ENCODE measurements at regions not wholly inside any gene's neighbourhood (a gene's known extent, or its start where the extent isn't known, plus 50 kb on each side); places are given as distances from the start of the nearest gene placed in this dataset.

GRCh38 chr6:115575285-115575684 lies 485.4 kb downstream of the FRK start:
- no peaks in the 10 kb centered on the region for H3K79me2 ChIP-seq (ENCODE audit: control insufficient read depth, insufficient read depth, low read length)
- TF ChIP-seq JUN (IDR thresholded peaks at IDR 0.05; ENCODE audit: borderline replicate concordance, insufficient read depth, insufficient read length, low read depth) = no peak
- H3K9ac ChIP-seq (replicated peaks; ENCODE audit: extremely low read depth, insufficient read depth, low read length) = no peak overlapping the region
- H2AFZ ChIP-seq (ENCODE audit: low read depth, low read length) = no peak overlapping the region
- FAIRE-seq = no peak
- no peak overlapping the region for H3K4me2 ChIP-seq (ENCODE audit: insufficient read depth, low read length)
- H3K4me3 ChIP-seq (replicated peaks in 1 of 3; ENCODE audit: insufficient read depth in 1 of 3, low read depth in 1 of 3, low read length in 3 of 3) = no peak overlapping the region
- H3K27ac ChIP-seq (ENCODE audit: insufficient read depth, low read depth, low read length) = no peak overlapping the region
- H3K9me1 ChIP-seq (replicated peaks; ENCODE audit: control insufficient read depth, extremely low read depth, insufficient read depth, low read length) = no peaks in the 10 kb centered on the region
- dilution Hi-C loops (cut with MboI; ENCODE audit: extremely low pct_ligation_motif_present, low sequenced_read_pairs) = no loop called here
- no peaks in the 10 kb centered on the region for H3K4me1 ChIP-seq (ENCODE audit: control insufficient read depth, extremely low read depth, insufficient read depth, low read length)
- no TSS peak for BruUV-seq (replicated peaks)
- peaks cover 2% of the 10 kb centered on the region for H3K9me3 ChIP-seq (replicated peaks; ENCODE audit: control insufficient read depth, insufficient read depth, low read length)
- H3K27me3 ChIP-seq (ENCODE audit: control insufficient read depth in 2 of 2, insufficient read depth in 2 of 2, low read length in 2 of 2) = no peaks in the 10 kb centered on the region
- no peak for DNase-seq (ENCODE audit: low read depth, low spot score)
- intact Hi-C loops (cut with micrococcal nuclease) = no loop called here
- POLR2A ChIA-PET = no interaction called here
- CTCF ChIA-PET = no interaction called here
- no peaks in the 10 kb centered on the region for H3K36me3 ChIP-seq (ENCODE audit: control insufficient read depth in 2 of 2, extremely low read depth in 1 of 2, insufficient read depth in 2 of 2, low read length in 2 of 2)
- H4K20me1 ChIP-seq (replicated peaks; ENCODE audit: control insufficient read depth, extremely low read depth, insufficient read depth, low read length) = no peaks in the 10 kb centered on the region

DNA sequence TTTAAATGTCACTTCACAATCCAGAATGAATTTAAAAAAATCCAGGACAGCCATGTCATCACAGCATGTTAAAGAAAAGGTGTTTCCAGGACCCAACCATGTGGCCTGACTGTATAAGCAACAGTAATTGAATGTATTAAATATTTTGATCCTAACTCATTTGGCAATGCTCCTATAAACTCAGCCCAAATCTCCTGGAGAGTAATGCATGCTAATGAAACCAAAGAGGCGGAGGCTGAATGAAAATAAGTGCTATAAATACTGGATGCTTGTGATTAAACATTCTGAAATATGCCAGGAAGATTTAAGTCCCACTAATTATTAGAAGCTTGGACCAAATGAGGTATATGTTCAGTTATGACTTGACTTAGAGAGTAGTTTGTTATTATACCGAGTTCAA lies 486.8 kb downstream of the FRK start:
- Histone ChIP-seq H3K4me3 (replicated peaks in 1 of 3; ENCODE audit: insufficient read depth in 1 of 3, low read depth in 1 of 3, low read length in 3 of 3) (no peak overlapping the region), H3K4me1 (ENCODE audit: control insufficient read depth, extremely low read depth, insufficient read depth, low read length) (no peaks in the 10 kb centered on the region), H4K20me1 (replicated peaks; ENCODE audit: control insufficient read depth, extremely low read depth, insufficient read depth, low read length) (no peaks in the 10 kb centered on the region), H3K36me3 (ENCODE audit: control insufficient read depth in 2 of 2, extremely low read depth in 1 of 2, insufficient read depth in 2 of 2, low read length in 2 of 2) (no peaks in the 10 kb centered on the region), H3K9ac (replicated peaks; ENCODE audit: extremely low read depth, insufficient read depth, low read length) (no peak overlapping the region), H3K27ac (ENCODE audit: insufficient read depth, low read depth, low read length) (no peak overlapping the region), H3K27me3 (ENCODE audit: control insufficient read depth in 2 of 2, insufficient read depth in 2 of 2, low read length in 2 of 2) (no peaks in the 10 kb centered on the region), H3K9me1 (replicated peaks; ENCODE audit: control insufficient read depth, extremely low read depth, insufficient read depth, low read length) (no peaks in the 10 kb centered on the region), H3K79me2 (ENCODE audit: control insufficient read depth, insufficient read depth, low read length) (no peaks in the 10 kb centered on the region), H3K4me2 (ENCODE audit: insufficient read depth, low read length) (no peak overlapping the region), H3K9me3 (replicated peaks; ENCODE audit: control insufficient read depth, insufficient read depth, low read length) (peaks cover 2% of the 10 kb centered on the region), H2AFZ (ENCODE audit: low read depth, low read length) (no peak overlapping the region)
- DNase-seq (ENCODE audit: low read depth, low spot score) (no peak), FAIRE-seq (no peak)
- no TSS peak for BruUV-seq (replicated peaks)
- intact Hi-C loops (cut with micrococcal nuclease) (no loop called here), dilution Hi-C loops (cut with MboI; ENCODE audit: extremely low pct_ligation_motif_present, low sequenced_read_pairs) (no loop called here)
- CTCF ChIA-PET = interaction anchor here (0.7 kb wide), 1 partner anchor 255 kb away, joined by 3 read pairs; no protein-coding TSS in a partner anchor
- POLR2A ChIA-PET = no interaction called here
- TF ChIP-seq JUN (IDR thresholded peaks at IDR 0.05; ENCODE audit: borderline replicate concordance, insufficient read depth, insufficient read length, low read depth) (no peak), POLR2A (IDR thresholded peaks at IDR 0.05; ENCODE audit: low read depth, low read length) (no peak), POLR2AphosphoS5 (IDR thresholded peaks at IDR 0.05; ENCODE audit: insufficient read depth, low read depth, low read length) (no peak), MYC (IDR thresholded peaks at IDR 0.05; ENCODE audit: low read depth, low read length) (no peak), CTCF (IDR thresholded peaks at IDR 0.05; ENCODE audit: extremely low read depth in 1 of 2, insufficient read depth in 1 of 2, low read depth in 1 of 2, low read length in 2 of 2) (no peak), EZH2 (IDR thresholded peaks at IDR 0.05; ENCODE audit: borderline replicate concordance, low read depth, low read length, severe bottlenecking) (no peak), GATA2 (IDR thresholded peaks at IDR 0.05; ENCODE audit: insufficient read depth, insufficient read length, low read depth, low read length) (no peak), FOS (IDR thresholded peaks at IDR 0.05; ENCODE audit: borderline replicate concordance, insufficient read depth, low read length) (no peak)
- TF ChIP-seq, protein P1, sequence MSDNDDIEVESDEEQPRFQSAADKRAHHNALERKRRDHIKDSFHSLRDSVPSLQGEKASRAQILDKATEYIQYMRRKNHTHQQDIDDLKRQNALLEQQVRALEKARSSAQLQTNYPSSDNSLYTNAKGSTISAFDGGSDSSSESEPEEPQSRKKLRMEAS (IDR thresholded peaks at IDR 0.05; ENCODE audit: insufficient read depth, insufficient read length) = no peak
